ENCODE measurements at regions not wholly inside any gene's neighbourhood (a gene's known extent, or its start where the extent isn't known, plus 50 kb on each side); places are given as distances from the start of the nearest gene placed in this dataset.
A peak's percentile ranks its signal among the peaks of the same experiment; 100 is the strongest.
"Not testable (repeated sequence)": the region's sequence is repeated elsewhere in the genome, so short reads cannot be mapped to it uniquely, and the experiment has no call there.

DNA sequence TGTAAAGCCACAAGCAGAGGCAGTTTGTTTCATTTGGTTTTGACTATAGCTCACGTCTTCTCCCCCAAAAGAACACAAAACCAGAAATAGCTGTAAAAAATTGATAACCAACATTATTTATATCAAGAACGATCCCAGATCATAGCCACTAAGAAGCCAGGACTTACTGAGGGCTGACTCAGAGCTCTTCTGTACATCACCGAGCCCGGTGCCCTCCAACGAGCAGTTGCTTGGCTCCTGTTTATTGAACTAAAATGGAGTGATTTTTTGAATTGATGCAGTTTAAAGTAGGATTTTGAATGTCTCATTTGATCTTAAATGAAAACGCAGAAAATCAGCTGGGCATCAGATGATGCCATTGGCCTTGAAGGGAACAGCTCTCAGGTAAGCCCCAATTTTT lies 343.3 kb downstream of the INSIG2 start:
- intact Hi-C loops (cut with DNase I), result no loop called here
- no peak for DNase-seq

- intact Hi-C loops (cut with DNase I), result no loop called here
- DNase-seq, result no peak
Measured at GRCh38 chr2:118431165-118431517, 342.9 kb downstream of the INSIG2 start.

GRCh38 chr2:118430510-118431164 lies 342.4 kb downstream of the INSIG2 start:
- DNase-seq, result no peak
- intact Hi-C loops (cut with DNase I), result no loop called here

DNA sequence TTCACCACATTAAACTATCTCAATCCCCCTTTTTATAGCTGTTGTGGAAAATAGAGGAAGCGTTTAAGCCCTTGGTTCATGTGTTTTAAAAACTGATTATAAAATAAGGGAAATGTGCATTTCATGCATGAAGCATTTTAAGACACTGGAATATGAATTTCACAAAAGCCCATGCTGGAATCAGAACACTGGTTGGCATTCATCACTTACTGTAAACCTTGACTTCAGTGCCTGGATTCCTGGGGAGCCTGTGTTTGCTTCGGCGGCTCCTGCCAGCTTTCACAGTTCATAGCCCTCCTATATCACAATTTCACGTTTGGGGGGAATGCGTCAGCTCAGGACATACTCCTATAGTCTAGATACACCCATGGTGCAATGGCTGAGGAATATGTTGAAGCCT lies 336.9 kb downstream of the INSIG2 start:
- no peak for DNase-seq
- intact Hi-C loops (cut with DNase I), result no loop called here

DNA sequence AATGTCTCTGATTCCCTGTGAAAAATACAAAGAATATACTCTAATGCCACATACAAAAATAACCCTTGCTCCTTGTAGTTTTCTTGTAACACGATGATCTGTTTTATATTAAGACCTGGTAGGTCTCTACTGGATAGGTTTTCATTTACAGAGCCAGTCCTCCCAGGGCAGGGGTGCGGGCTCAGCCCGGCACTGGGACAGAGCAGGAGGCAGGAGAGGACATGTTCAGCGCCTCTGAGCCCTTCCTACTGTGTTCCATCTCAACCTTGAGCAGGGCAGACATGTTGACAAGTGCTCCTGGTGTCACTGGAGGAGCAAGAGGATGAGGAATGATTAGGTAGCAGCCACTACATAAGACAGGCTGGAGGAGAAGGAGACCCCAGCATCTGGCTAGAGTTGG lies 335.5 kb downstream of the INSIG2 start:
- peak in 2 of 10 donors; percentile 63 to 67 for DNase-seq
- intact Hi-C loops (cut with DNase I), result no loop called here

DNA sequence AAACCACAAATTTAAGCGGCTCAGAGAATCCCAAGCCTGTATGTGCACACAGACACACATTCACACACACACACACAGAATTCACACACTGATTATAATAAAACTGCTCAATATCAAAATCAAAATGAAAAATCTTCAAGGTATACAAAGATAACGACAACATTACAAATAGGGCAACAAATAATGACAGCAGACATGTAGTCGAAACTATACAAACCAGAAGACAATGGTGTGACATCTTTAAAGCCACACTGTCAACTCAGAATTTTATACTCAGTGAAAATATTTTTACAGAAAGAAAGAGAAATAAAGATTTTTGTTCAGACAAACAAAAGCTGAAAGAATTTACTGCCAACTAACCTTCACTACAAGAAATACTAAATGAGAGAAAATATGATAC lies 333.4 kb downstream of the INSIG2 start:
- intact Hi-C loops (cut with DNase I), result no loop called here
- no peak for DNase-seq

DNA sequence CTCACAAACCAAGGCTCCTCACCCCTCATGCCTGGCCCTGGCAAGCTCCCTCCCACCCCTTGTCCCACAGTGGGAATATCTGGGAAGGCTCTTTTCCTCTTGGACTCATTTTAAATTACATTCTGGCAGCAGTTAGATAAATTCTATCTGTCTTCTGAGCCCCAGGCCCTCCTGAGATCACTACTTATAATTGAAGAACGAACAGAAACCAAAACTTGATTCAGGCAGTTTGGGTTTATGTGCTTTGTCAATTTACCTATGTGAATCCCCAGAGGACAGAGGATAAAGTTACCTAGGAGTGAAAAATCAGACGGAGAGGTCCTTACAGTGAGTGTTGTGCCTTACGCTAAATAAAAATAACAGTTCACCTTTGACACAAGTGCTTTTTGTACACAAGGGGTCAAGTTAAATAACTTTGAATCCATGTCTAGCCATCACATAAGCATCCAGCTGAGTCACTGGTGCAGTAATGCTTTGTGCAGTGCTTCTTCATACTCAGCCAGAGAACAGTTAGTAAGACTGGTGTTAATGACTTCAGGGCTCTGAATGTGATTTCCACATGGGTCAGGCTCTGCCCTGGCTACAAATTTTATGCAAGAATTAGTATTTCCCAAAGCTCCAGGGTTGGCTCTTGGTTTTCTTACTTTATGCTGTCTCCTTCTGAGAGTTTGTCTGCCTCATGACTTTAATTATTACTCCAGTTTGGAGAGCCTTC lies 329.3 kb downstream of the INSIG2 start:
- intact Hi-C loops (cut with DNase I), result no loop called here
- DNase-seq, result no peak

DNA sequence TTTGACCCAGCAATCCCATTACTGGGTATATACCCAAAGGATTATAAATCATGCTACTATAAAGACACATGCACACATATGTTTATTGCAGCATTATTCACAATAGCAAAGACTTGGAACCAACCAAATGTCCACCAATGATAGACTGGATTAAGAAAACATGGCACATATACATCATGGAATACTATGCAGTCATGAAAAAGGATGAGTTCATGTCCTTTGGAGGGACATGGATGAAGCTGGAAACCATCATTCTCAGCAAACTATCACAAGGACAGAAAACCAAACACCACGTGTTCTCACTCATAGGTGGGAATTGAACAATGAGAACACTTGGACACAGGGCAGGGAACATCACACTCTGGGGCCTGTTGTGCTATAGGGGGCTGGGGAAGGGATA lies 326.9 kb downstream of the INSIG2 start:
- intact Hi-C loops (cut with DNase I); DNase-seq: not testable (repeated sequence)

DNA sequence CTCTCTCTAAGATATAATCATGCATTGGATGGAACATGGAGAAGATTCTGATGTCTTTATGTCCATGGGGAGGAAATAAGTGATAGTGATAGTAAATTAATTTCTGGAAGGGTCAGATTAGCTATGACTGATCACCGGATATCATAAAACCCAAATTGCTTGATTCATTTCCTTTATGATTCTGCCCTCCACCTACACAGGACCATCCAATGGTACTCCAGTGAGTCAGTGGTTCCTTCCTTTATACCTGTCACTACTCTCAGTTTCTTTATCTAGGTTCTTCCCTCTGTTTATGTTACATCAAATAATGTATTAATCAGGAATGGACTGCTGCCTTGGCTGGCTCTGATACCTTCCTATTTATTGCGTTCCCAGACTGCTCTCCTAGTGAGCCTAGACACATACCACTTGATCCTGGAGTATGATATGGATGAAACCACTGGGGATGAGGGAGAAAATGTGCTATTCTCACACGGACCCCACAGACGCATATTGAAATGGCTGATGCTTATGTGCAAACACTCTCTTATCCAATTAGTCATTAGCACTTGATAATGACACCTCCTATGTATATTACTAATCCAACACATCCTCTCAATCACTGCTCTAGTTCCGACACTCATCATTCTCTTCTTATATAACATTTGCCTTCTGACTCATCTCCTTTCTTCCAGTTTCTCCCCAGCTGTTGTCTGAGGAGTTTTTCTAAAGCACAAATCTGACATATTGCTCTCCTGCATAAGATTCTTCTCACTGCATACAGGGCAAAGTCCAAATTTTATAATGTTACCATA lies 315.6 kb downstream of the INSIG2 start:
- intact Hi-C loops (cut with DNase I), result no loop called here
- no peak for DNase-seq

- intact Hi-C loops (cut with DNase I), result no loop called here
- no peak for DNase-seq
Measured at GRCh38 chr2:118388771-118389170, 300.5 kb downstream of the INSIG2 start.

DNA sequence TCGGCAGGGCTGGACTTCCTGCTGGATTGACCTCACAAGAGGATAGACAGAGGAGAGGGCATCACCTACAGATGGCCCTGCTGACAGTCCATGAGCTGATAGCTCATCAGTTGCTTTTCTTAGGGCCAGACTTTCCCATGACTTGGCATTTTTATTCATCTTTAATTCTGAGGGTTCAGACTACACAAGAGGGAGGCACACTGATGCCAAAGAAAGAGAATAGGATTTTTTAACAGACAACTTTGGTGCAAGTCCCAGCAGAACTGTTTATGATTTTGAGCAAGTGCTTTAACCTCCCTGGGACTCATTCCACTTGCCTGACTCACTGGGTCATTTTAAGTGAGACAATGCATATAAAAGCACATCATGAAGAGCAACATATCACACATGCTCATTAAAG lies 299.2 kb downstream of the INSIG2 start:
- DNase-seq, result no peak
- intact Hi-C loops (cut with DNase I), result no loop called here

DNA sequence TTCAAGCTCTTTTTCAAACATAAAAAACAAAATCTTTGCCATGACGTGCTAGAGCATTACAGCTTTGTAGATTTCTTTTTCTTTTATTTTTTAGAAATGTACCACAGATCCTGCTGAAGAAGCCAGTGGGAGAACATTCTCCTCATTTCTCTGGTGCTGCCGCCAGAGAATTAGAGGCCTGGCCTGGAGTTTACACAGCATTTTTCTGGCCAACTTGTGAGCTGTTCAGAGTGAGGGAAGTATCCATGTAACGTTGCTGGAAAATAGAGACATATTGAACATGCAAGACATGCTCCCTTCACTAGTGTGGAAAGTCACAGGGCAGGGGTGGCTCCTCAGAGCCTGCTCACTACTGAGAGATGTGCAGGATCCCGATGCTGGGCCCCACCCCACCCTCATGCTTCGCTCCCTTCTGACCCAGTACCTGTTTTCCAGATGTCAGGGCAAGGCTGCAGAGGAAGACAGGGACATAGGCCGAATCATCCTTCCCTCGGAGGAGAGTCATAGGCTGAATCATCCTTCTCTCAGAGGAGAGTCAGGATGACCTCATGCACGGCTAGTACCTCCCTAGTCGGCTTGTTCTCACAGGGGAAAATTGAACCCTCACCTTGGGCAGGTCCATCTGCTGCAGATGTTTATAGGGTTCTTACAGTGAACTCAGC lies 298.5 kb downstream of the INSIG2 start:
- intact Hi-C loops (cut with DNase I), result no loop called here

DNA sequence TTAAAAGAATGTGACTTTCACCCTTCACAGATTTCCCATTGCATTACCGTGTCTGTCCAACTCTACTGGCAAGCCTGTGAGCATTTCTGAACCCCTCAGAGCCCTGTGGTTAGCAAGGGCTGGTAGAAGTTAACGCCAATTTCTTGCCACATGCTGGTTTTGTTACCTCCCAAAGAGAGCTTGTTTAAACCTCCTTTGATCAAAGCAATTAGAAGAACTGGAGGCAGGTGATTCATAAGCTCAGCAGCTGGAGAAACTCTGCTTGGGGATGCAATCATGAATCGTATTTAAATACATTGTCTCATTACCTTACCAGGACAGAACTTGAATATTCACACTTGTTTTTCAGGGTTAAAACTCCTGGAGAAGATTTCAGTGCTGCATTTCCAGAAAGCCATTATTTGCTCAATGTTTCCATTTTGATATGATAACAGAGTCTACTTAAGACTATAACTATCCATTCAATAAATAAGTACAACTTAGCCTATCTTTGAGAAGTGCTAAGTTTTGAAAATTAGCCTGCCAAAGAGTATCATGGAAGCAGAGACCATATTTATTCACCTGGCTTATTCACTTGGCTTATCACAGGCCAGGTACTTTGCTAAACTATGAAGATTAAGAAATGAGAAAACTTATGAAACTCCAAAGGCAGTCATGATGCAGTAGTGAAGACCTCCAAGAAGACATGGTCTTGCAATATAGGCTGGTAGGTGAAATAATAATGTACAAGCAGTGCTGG lies 292.8 kb downstream of the INSIG2 start:
- intact Hi-C loops (cut with DNase I), result no loop called here
- DNase-seq, result no peak

More for the DNA sequence above, 298.5 kb downstream of the INSIG2 start:
- peak in 1 of 10 donors; percentile 64 for DNase-seq

DNA sequence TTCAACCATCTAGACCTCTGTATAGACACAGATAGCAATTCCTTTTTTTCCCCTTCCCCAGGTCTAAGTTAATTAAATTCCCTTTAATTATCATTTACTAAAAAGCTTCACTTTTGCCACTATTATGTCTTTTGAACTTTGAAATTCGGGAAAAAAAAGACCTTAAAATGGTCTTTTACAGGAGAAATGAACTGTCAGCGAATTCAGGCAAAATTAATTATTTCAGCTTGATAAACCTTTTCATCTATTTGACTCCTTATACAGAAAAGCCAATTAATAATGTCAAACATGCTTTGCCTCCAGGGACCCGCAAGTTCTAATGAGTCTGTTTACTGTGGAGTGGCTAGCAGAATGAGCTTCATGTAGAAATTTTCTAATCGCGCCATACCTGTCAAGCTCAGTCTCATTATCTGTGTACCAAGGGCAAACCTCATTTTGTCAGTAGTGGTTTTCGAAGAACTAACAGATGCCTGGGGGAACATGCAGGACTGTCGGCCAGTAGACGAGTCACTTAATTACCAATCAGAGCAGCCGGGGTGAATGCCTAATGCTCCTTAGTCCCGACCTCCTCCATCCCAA lies 287.7 kb downstream of the INSIG2 start:
- intact Hi-C loops (cut with DNase I), result no loop called here
- no peak for DNase-seq

GRCh38 chr2:118374974-118375755 lies 286.9 kb downstream of the INSIG2 start:
- intact Hi-C loops (cut with DNase I), result loop anchor here (5.0 kb wide), 1 partner anchor 482 kb away; no protein-coding TSS in a partner anchor
- no peak for DNase-seq

DNA sequence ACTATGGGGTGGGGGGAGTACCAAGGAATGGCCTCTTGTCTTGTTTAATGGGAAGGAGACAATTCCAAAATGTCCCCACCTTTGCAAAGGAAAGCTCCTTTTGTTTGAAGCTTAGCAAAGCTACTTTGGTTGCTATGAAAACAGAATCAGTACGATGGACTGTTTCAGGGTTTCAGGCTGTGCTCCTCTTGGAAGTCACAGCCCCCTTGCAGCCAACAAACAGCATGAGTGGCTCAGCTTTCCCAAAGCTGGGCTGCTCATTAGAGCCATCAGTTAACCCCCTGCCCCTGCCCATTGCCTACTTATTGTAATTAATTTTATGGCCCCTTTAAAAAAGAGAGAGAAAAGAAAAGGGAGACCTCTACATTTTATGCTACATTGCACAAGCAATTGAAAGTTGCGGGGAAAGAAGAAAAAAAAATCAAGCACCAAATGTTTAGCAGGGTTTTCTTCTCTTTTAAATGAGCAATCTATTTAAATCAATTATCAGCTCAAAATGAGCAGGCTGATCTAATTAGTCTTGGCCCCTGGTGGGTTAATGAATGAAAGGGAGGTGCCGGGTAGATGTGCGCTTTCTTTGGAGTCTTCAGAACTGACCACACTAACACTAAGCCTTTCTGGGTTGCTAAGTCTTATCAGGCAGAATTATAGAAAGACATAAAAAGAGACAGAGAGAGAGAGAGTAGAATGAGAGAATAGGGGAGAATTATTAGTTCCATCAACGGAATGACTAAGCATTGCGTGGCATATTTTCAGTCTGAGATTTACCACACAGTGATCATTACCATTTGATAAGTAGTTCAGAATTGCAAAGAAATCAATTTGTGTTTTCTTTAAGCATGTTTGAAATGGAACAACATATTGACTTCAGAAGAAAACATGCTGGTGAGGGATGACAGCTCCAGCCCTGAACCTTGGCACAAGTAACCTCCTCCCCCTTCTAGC lies 284.9 kb downstream of the INSIG2 start:
- DNase-seq, result no peak
- intact Hi-C loops (cut with DNase I), result loop anchor here (5.0 kb wide), 1 partner anchor 484 kb away; no protein-coding TSS in a partner anchor

DNA sequence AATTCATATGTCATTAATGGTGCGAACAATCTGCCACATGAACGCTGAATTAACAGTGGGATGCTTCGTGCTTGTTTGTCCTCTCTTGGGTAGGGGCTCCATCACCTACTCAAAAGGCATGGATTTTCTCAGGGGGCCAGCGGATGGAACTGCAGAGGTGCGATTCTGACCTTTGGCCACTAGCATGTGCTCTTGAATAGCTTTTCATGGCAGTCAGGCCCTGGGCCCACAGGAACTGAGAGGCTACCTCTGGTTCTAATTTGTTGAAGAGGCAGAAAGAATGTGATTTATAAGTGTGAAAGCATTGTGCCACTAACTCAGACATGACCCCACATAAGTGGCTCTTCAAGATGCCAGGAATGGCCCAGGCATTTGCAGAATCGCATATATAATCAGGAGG lies 283.2 kb downstream of the INSIG2 start:
- intact Hi-C loops (cut with DNase I), result loop anchor here (5.0 kb wide), 1 partner anchor 486 kb away; no protein-coding TSS in a partner anchor
- DNase-seq, result no peak

DNA sequence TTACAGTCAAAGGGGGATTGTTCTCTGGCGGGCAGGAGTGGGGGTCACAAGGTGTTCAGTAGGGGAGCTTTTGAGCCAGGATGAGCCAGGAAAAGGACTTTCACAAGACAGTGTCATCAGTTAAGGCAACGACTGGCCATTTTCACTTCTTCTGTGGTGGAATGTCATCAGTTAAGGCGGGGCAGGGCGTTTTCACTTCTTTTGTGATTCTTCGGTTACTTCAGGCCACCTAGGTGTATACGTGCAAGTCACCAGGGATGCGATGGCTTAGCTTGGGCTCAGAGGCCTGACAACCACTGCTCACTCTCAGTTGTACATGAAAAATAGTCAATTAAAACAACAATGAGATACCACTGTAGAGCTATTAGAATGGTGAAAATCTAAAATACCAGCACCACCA lies 281.2 kb downstream of the INSIG2 start:
- DNase-seq; intact Hi-C loops (cut with DNase I): not testable (repeated sequence)
